Liver (tissue), 3 donors: ENCODE measurements at regions not wholly inside any gene's neighbourhood (a gene's known extent, or its start where the extent isn't known, plus 50 kb on each side); places are given as distances from the start of the nearest gene placed in this dataset.

Experiments
- ATF3 ChIP-seq: IDR thresholded peaks from 2 replicates; pipeline ENCODE4 v1.6.1; 2016; ENCODE audit warnings: antibody characterized with exemption
- CTCF ChIP-seq: fragments of 150-350 bp; IDR thresholded peaks from 2 replicates; pipeline ENCODE4 v1.5.1; 2017; ENCODE audit warnings: improper control_type of control experiment, low read depth, low read length; ENCODE audit not compliant: missing input control
- EGR1 ChIP-seq, 2 donors: IDR thresholded peaks; 2 replicates each; pipeline ENCODE4 v1.6.1; 2016 to 2018; ENCODE audit warnings: antibody characterized with exemption in 2 of 2, low read depth in 2 of 2
- JUND ChIP-seq, 2 donors: IDR thresholded peaks; 2 replicates each; pipeline ENCODE4 v1.6.1; 2016; ENCODE audit warnings: antibody characterized with exemption in 2 of 2
- NR2F2 ChIP-seq: IDR thresholded peaks from 2 replicates; pipeline ENCODE4 v1.6.1; 2016; ENCODE audit warnings: antibody characterized with exemption
- SP1 ChIP-seq: IDR thresholded peaks from 2 replicates; pipeline ENCODE4 v1.6.1; 2018; ENCODE audit warnings: antibody characterized with exemption, mild to moderate bottlenecking
- TAF1 ChIP-seq: conservative IDR thresholded peaks from 2 replicates; pipeline ENCODE4 v1.6.1; 2016; ENCODE audit warnings: antibody characterized with exemption, mild to moderate bottlenecking
- YY1 ChIP-seq: IDR thresholded peaks from 2 replicates; pipeline ENCODE4 v1.6.1; 2016; ENCODE audit warnings: antibody characterized with exemption, mild to moderate bottlenecking
- TF ChIP-seq, protein P1 (sequence below): IDR thresholded peaks from 2 replicates; pipeline ENCODE4 v1.6.1; 2016; ENCODE audit warnings: antibody characterized with exemption
- TF ChIP-seq, protein P2 (sequence below): IDR thresholded peaks from 2 replicates; pipeline ENCODE4 v1.6.1; 2016; ENCODE audit warnings: antibody characterized with exemption
- TF ChIP-seq, protein P3 (sequence below): IDR thresholded peaks from 2 replicates; pipeline ENCODE4 v1.6.1; 2016; ENCODE audit warnings: antibody characterized with exemption, mild to moderate bottlenecking
- donor health status: healthy.
- donor health status: healthy.

- TF ChIP-seq CTCF (no peak), YY1 (no peak), ATF3 (no peak), SP1 (no peak), TAF1 (no peak), JUND (IDR thresholded peaks at IDR 0.05) (no peak), EGR1 (IDR thresholded peaks at IDR 0.05; ENCODE audit: low read depth in 2 of 2) (no peak), NR2F2 (no peak)
- TF ChIP-seq, protein P1, sequence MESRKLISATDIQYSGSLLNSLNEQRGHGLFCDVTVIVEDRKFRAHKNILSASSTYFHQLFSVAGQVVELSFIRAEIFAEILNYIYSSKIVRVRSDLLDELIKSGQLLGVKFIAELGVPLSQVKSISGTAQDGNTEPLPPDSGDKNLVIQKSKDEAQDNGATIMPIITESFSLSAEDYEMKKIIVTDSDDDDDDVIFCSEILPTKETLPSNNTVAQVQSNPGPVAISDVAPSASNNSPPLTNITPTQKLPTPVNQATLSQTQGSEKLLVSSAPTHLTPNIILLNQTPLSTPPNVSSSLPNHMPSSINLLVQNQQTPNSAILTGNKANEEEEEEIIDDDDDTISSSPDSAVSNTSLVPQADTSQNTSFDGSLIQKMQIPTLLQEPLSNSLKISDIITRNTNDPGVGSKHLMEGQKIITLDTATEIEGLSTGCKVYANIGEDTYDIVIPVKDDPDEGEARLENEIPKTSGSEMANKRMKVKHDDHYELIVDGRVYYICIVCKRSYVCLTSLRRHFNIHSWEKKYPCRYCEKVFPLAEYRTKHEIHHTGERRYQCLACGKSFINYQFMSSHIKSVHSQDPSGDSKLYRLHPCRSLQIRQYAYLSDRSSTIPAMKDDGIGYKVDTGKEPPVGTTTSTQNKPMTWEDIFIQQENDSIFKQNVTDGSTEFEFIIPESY, result no peak
- TF ChIP-seq, protein P2, sequence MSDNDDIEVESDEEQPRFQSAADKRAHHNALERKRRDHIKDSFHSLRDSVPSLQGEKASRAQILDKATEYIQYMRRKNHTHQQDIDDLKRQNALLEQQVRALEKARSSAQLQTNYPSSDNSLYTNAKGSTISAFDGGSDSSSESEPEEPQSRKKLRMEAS, result no peak
- TF ChIP-seq, protein P3, sequence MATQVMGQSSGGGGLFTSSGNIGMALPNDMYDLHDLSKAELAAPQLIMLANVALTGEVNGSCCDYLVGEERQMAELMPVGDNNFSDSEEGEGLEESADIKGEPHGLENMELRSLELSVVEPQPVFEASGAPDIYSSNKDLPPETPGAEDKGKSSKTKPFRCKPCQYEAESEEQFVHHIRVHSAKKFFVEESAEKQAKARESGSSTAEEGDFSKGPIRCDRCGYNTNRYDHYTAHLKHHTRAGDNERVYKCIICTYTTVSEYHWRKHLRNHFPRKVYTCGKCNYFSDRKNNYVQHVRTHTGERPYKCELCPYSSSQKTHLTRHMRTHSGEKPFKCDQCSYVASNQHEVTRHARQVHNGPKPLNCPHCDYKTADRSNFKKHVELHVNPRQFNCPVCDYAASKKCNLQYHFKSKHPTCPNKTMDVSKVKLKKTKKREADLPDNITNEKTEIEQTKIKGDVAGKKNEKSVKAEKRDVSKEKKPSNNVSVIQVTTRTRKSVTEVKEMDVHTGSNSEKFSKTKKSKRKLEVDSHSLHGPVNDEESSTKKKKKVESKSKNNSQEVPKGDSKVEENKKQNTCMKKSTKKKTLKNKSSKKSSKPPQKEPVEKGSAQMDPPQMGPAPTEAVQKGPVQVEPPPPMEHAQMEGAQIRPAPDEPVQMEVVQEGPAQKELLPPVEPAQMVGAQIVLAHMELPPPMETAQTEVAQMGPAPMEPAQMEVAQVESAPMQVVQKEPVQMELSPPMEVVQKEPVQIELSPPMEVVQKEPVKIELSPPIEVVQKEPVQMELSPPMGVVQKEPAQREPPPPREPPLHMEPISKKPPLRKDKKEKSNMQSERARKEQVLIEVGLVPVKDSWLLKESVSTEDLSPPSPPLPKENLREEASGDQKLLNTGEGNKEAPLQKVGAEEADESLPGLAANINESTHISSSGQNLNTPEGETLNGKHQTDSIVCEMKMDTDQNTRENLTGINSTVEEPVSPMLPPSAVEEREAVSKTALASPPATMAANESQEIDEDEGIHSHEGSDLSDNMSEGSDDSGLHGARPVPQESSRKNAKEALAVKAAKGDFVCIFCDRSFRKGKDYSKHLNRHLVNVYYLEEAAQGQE, result no peak
Measured at GRCh38 chr7:91655656-91656055, 224.8 kb downstream of the MTERF1 start.
